Ecto neural progenitor cell (in vitro differentiated cells): ENCODE measurements at regions not wholly inside any gene's neighbourhood (a gene's known extent, or its start where the extent isn't known, plus 50 kb on each side); places are given as distances from the start of the nearest gene placed in this dataset.
"Not testable (repeated sequence)": the region's sequence is repeated elsewhere in the genome, so short reads cannot be mapped to it uniquely, and the experiment has no call there.

Source experiments
- DNase-seq: peaks from one replicate; pipeline ENCODE4 v3.0.0-alpha.2; 2018; ENCODE audit warnings: low spot score

DNA sequence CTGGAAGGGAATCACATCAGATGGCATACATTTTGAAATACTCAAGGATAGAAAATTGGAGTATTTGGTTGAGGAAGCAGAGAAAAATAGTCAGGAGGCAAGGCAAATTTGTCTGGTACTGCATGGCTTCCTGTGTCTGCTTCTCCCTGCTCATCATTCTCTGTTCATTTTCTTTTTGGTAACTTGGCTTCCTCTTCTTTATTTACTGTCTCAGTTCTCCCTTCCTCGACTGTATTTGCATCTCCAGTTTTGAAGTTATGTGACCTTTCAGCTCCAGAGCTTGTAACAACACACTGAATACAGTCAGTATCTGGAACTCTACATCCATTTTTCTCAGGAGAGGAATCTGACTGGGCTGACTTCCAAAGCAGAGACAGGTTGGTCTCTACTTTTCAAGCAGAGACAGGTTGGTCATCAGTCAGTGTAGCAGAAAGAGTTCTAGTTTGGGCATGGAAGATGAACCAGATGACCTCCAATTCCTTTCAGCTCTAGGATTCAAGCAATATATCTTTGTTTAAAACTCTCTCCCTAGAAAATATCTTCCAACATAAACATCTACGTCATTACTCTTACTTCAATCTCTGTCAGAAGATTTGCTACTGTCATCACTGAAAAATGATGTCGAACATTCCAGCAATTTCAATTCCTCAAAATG, 571.2 kb downstream of the ADGRL2 start:
- no peak for DNase-seq

DNA sequence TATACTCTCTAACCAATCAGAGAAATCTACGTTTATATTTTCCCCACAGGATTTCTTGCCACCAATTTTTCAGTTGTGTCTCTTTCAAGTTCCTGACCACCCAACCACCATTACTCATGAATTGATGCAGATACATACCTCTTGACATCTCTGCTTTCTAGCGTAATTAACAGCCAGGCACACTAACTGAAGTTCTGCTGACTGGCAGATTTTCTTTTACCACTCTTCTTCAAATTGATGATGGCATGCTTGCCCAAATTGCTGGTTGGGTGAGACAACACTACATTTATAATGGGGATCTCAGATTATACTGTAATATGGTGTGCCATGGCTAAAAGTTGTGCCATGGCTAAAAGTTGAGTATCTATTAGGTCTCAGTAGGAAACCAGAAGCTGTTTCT, 566.7 kb downstream of the ADGRL2 start:
- no peak for DNase-seq

DNA sequence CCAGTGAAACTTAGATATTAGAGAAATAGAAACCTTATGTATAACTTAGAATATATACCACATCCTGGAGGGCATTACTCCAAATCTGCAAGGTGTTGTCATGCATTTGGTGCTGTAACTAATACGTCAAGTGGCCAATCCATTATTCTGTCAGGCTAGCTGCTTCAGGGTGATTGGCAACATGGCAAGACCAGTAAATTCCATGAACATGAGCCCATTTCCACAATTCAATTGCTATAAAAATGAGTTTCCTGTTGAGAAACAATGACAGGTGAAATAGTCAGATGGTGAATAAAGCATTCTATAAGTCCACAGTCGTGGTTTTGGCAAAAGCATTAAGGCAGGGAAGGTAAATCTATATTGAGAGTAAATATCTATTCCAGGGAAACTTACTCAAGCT, 566.0 kb downstream of the ADGRL2 start:
- no peak for DNase-seq

DNA sequence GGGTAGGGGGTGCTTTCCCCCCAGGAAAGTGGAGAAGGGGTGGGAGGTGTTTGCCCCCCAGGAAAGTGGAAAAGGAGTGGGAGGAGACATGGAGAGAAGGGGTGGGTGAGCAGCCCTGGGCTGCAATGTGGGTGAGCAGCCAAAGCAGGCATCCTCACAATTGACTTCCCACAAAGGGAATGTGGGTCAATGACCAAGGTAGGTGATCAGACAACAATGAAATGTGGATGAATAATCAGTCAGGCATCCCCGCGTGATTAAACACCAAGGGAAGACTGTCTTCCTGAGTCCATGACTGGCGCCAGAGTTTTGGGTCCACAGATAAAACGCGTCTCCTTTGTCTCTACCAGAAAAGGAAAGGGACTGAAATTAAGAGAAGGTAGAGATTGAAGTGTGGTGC, 558.8 kb downstream of the ADGRL2 start:
- not testable (repeated sequence) for DNase-seq

DNA sequence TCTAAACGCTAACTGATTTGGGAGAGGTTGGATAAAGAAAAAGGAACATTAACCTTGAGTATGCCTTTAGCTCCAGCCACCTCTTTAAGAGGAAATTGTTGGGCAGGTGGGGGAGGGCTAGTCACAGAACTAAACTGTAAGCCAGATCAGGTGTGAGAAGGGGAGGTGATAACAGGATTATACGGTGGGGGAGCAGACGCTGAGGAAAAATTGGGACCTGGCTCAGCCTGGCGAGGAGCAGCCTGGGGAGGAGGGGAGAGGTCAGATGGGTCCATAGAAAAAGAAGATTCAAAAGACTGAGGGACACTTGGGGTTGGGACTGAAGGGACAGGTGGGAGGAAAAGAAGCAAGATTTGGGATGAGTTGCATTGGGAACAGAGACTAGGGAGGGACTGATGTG, 558.0 kb downstream of the ADGRL2 start:
- not testable (repeated sequence) for DNase-seq

DNA sequence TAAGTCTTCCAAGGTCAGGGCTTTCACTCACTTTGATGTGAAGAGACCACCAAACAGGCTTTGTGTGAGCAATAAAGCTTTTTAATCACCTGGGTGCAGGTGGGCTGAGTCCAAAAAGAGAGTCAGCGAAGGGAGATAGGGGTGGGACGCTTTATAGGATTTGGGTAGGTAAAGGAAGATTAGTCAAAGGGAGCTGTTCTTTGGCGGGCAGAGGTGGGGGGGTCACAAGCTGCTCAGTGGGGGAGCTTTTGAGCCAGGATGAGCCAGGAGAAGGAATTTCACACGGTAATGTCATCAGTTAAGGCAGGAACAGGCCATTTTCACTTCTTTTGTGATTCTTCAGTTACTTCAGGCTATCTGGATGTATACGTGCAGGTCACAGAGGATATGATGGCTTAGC, 553.8 kb downstream of the ADGRL2 start:
- DNase-seq, result not testable (repeated sequence)

DNA sequence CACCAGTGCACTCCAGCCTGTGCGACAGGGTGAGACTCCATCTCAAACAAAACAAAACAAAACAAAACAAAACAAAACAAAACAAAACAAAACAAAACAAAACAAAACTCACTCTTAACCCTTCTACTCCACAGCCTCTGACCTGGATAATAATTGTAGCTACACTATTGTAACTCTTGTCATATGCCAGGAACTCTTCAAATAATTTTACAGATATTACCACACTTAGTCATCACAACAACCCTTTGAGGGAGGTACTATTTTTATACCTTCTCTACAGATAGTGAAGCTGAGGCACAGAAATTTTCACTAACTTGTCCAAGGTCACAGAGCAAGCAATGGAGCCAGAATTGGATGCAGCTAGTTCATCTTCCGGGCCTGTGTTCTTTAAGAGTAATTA, 547.8 kb downstream of the ADGRL2 start:
- DNase-seq, result no peak

DNA sequence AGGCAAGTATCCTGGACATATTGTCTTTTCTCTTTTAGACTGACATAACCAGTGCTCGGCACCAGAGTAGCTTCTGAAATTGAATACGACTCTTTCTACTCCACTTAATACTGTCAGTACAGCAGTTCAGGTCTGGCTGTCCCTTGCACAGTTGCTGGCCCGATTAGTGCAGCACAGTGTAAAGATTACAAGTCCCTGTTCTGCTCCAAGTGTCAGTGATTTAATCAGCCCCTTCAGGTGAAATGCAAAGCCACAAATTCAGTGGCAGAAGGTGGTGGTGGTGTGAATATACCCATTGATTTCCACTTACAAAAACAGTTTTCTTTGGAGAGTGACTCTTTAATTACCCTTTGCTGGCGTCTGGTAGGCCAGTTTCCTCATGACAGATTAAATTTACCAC, 545.4 kb downstream of the ADGRL2 start:
- DNase-seq, result no peak

DNA sequence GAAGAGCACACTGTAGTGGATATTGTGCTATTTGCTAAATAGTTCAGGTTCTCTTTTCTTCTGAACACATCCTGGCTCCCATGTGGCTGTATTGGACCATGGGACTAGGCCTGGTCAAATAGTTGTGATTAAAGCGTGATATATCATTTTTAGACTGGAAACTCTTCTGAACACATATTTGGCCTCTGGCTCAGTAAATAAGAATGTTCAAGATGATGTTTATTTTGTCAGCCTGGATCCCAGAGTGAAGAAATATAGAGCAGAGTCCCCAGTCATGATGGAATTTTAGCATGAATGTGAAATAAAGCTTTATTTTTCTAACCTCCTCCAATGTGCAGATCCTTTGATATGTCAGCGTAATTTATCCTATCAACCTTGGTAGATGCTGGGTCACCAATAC, 542.6 kb downstream of the ADGRL2 start:
- DNase-seq, result no peak

DNA sequence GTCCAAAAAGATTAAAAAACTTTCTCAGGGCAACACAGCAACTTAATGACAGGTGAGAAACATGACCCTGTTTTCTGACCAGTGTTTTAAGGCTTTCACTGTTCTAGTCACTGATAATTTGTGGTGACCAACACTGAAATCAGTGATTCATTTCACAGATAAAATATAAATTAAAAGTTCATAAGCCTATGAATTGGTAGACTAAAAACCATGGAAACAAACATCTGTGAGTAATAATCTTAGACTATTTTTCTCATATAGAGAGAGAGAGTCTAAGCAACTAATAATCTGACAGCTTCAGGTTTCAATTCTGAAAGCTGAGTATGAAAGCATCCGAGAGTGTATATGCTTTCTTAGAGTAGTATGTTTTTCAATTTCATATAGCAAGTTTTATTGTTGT, 536.9 kb downstream of the ADGRL2 start:
- no peak for DNase-seq

DNA sequence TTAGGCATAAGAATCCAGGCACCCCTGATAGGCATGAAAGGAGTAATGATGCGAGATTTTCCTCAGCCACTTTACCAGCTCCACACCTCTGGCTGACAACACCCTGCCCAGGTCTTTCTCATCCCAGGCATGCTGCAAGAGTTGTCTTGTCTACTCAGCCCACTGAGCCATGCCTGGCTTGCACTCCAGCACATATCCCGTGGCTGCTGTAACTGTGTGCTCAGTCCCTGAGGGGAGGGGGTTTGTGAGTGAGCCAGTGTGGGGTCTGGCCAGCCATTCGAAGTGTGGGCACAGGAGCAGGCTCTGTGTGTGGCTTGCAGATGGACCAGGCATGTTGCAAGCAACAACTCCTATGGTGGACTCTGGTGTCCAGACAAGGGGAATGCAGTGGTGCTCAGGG, 529.6 kb downstream of the ADGRL2 start:
- no peak for DNase-seq

DNA sequence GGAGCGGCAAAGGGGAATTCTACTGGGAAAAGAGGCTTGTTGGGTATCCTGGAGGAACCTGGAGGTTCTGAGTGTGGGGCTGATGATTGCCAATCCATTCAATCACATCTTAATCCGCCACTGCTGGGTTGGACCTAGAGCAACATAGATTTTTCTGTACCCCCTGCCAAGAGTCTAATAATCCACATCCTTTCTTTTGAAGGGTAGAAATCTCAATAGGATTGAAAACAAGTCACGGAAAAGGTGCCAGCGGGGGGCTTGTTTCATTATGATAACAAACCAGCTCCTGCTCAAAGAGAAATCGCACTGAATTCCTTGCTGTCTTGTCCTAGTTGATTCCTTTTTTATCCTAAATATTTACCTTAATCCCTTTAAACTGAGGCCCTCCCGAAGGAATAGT, 528.5 kb downstream of the ADGRL2 start:
- no peak for DNase-seq

DNA sequence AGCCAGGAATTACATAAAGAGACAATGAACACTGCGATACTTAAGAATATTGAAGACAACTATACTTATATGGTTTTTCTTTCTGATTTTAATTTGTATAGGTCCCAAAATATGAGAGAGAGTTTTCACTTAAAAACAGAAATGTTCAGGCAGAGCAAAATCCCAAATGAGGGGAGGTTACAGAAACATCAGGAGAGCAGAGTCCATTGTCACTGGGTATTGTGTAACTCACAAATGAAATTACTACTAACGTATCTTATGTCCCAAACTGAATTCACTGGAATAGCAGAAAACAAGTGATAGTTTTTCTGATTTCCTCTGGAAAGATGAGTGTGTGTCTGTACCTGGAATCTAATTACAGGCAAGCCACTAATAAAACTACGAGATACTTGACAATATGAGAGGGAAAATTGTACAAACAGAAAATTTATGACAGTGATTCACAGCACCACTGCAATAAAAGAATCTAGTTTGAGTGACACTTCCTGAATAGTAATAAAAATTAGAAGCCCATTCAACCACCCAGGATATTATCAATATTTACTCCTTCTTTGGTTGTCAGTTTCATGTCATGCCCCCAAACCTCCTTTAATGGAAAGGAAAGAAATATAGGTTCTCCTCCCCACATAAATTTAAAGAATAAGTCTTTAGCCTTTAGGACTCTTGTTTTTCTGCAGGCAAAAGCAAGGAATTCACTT, 522.6 kb downstream of the ADGRL2 start:
- no peak for DNase-seq

DNA sequence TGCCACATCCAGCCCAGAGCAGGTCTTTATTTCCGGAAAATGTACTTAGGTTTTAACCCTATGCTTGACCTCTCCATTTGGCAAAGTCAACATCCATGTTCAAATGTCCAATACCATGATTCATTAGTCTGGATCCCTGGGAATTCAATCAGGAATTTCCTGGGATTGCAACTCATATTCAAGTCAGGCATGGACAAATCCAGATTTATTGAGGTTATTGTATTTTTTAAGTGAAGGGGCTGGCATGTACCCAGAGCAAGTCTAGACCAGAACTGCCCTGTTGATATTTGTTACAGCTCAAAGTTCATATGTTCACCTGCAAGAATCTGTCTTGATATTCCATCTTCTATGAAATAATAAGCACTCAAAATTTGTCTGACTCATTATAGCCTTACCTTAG, 521.1 kb downstream of the ADGRL2 start:
- DNase-seq, result no peak

DNA sequence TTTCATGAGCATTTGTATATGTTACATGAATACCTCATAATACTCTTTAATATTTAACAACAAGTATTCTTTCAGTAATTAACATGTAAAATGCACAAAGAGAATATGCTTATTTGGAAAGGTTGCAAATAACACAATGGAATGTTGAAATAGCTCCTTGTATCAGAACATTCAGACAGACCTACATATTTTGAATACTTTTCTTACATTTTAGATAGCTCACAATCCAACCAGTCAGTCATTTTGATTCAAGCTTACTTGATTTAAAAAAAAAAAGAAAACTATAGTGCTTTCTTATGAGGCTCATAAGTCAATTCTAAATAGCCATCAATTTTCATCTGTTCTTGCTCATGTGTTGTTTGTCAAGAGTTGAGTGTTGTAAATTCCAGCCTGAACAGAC, 518.8 kb downstream of the ADGRL2 start:
- DNase-seq, result no peak

DNA sequence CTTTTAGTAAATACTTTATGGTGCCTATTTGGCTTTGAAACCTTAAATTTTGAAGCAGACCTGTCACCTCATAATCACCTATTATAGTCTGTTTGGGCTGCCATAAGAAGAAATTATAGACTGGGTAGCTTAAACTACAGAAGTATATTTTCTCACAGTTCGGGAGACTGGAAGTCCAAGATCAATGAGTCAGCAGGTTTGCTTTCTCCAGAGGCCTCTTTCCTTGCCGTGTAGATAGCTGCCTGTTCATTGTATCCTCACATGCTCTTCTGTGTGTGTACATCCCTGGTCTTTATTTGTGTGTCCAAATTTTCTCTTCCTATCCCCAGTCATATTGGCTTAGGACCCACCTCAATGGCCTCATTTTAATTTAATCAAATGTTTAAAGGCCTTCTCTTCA, 518.2 kb downstream of the ADGRL2 start:
- DNase-seq, result no peak

DNA sequence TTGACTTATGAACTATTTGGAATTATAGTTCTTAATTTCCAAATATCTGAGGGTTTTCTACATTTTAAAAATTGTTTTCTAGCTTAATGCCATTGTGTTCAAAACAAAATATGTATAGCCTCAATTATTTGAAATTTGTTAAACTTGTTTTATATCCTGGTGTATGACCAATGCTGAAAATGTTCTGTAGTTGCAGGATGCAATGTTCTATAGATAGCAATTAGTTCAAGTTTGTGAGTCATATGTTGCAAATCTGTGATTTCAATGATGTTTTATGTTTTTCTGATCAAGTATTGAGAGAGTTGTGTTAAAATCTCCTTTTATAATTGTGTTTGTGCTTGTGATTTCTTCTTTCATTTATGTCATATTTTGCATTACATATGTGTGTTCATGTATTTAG, 517.5 kb downstream of the ADGRL2 start:
- no peak for DNase-seq

DNA sequence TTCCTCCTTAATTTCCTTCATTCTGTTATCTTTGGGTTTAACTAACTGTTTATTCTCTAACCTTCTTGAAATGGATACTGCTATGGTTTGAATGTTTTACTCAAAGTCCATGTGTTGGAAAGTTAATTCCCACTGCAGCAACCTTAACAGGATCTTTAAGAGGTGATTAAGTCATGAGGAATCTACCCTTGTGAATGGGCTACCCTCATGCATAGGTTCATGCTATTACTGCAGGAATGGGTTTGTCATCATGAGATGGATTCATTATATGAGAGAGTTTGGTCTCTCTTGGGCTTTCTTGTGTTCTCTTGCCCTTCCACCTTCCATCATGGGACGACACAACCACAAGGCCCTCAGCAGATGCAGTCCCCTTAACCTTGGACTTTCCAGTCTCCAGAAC, 516.9 kb downstream of the ADGRL2 start:
- DNase-seq, result no peak

DNA sequence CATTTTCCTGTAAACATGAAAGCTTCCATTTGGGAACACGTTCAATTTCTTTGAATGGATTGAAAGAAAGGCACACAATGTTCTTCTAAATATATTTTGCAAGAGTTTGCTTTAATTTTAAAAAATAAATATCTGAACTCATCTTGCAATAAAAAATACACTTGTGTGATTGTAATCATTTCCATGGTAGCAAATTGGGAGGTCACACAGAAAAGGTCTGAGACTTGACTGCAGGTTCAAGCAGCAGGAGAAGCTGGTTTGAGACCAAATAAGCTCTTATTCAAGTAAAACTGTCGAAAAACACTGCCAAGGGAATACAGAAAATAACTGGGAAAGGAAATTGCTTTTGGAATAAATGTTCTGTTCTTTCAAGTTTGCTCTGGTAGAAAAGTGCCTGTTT, 498.9 kb downstream of the ADGRL2 start:
- no peak for DNase-seq

DNA sequence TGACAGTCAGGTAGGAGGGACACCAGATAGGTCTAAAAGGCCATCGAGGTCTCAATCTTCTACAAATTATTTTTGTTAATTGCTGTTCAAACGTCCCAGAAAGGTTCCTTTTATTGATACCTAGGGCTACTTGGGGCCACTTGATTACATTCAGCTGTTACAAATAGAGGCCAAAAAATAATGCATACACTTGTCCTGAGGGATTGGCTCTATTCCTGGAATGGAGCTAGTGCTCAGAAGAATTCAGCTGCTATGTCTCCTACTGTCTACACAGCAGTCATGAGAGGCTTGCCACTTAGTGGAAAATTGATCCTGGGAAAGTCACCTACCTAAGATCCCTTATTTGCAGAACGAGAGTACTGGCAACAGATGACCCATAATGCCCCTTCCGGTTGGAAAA, 498.3 kb downstream of the ADGRL2 start:
- DNase-seq, result no peak

DNA sequence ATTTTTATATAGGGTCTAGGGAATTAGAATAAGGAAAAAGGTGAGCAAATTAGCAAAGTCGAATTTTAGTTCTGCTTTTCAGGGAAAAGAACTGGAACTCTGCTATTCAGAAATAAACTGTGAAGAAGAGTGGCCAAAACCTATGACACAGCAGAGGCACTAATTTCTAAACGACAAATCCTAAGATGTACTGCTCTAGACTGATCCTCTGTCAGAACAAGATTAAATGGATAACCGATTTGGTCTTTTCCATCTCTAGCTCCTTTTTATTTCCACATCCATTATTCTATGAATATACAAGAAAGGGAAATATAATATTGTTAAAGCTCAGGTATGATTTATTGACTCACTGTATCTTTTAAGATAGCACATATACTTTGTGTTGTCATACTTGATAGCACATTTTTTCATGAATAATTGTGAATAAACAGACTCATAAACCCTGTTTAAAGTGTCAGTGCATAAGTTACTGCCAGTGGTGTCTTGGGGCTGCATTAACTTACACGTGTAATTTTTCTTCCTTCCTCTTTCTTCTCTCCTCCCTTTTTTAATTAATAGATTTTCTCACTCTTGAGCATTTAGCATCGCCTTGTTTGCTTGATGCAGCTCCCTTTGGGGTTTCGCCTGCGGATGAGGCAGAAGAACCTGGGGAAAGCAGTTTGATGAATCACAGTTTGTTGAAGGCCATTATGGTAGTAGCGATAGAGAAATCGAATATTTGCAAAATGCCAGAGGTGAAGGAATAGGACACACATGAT, 496.6 kb downstream of the ADGRL2 start:
- DNase-seq, result no peak

DNA sequence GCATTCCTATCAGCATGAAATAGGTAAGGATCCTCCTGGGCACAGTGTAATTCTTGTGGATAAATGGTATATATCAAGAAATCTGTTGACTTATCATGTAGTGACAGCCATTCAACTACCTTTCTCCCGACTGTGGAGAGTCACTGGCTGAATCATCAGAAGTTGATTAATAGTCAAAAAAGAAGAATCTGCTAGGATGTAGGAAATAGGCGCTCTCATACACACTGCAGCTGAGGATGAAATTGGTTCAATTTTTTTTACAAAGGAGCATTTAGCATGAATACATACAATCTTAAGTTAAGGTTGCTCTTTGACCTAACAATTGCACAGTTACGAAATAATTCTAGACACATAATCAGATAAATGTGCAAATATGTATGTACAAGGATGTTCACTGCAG, 486.8 kb downstream of the ADGRL2 start:
- no peak for DNase-seq

DNA sequence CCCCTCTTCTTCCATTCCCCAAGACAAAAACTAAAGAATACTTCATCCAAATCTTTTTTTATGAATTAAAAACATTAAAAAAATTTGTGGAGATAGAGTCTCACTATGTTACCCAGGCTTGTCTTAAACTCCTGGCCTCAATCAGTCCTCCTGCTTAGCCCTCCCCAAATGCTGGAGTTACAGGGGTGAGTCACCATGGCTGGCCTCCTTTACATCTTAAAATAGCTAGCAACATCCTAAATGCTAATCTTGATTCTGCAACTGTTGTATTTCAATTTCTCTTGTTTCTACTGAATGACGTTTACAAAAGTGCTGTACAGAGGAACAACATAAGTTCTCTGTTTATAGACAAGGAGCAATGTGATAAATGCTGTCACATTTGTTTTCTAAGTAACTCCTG, 483.5 kb downstream of the ADGRL2 start:
- DNase-seq, result no peak
